ENCODE measurements at regions not wholly inside any gene's neighbourhood (a gene's known extent, or its start where the extent isn't known, plus 50 kb on each side); places are given as distances from the start of the nearest gene placed in this dataset.

- no peak for DNase-seq
Observed at GRCh38 chr5:39579750-39580149, 155.0 kb upstream of the DAB2 start.

GRCh38 chr5:39578887-39579497 lies 154.2 kb upstream of the DAB2 start:
- DNase-seq: peak in 1 of 2 donors; percentile 22

GRCh38 chr5:39577529-39577928 lies 152.7 kb upstream of the DAB2 start:
- no peak for DNase-seq

- DNase-seq: peak in 1 of 2 donors; percentile 48
Observed at GRCh38 chr5:39570403-39571027, 145.7 kb upstream of the DAB2 start.

- DNase-seq: no peak
Observed at GRCh38 chr5:39569857-39570256, 145.1 kb upstream of the DAB2 start.

GRCh38 chr5:39566891-39567290 lies 142.1 kb upstream of the DAB2 start:
- DNase-seq: no peak

- DNase-seq: no peak
Observed at GRCh38 chr5:39566029-39566428, 141.2 kb upstream of the DAB2 start.

- no peak for DNase-seq
Observed at GRCh38 chr5:39561421-39561820, 136.6 kb upstream of the DAB2 start.

GRCh38 chr5:39560726-39561125 lies 135.9 kb upstream of the DAB2 start:
- no peak for DNase-seq

- DNase-seq: no peak
Observed at GRCh38 chr5:39559923-39560322, 135.1 kb upstream of the DAB2 start.

GRCh38 chr5:39558541-39558940 lies 133.8 kb upstream of the DAB2 start:
- DNase-seq: no peak

GRCh38 chr5:39555788-39556187 lies 131.0 kb upstream of the DAB2 start:
- no peak for DNase-seq

GRCh38 chr5:39547553-39548154 lies 122.9 kb upstream of the DAB2 start:
- peak in 1 of 2 donors; percentile 18 for DNase-seq

GRCh38 chr5:39544941-39545340 lies 120.2 kb upstream of the DAB2 start:
- no peak for DNase-seq

GRCh38 chr5:39543335-39543734 lies 118.6 kb upstream of the DAB2 start:
- DNase-seq: peak in 1 of 2 donors; percentile 91

GRCh38 chr5:39542511-39543285 lies 117.9 kb upstream of the DAB2 start:
- no peak for DNase-seq

- DNase-seq: no peak
Observed at GRCh38 chr5:39541920-39542319, 117.1 kb upstream of the DAB2 start.

- DNase-seq: no peak
Observed at GRCh38 chr5:39539470-39539869, 114.7 kb upstream of the DAB2 start.

GRCh38 chr5:39534690-39535089 lies 109.9 kb upstream of the DAB2 start:
- no peak for DNase-seq

- DNase-seq: no peak
Observed at GRCh38 chr5:39533749-39534148, 109.0 kb upstream of the DAB2 start.

- no peak for DNase-seq
Observed at GRCh38 chr5:39532511-39532910, 107.7 kb upstream of the DAB2 start.

- no peak for DNase-seq
Observed at GRCh38 chr5:39531306-39531705, 106.5 kb upstream of the DAB2 start.

- DNase-seq: peak in 1 of 2 donors; percentile 84
Observed at GRCh38 chr5:39526914-39527477, 102.2 kb upstream of the DAB2 start.
